HG03575 (cell line): ENCODE measurements at regions not wholly inside any gene's neighbourhood (a gene's known extent, or its start where the extent isn't known, plus 50 kb on each side); places are given as distances from the start of the nearest gene placed in this dataset.

ENCODE experiments used
- ATAC-seq: cut with Tn5 transposase; IDR thresholded peaks from one replicate; pipeline ENCODE4 v1.9.1; 2021; ENCODE audit not compliant: unreplicated experiment, insufficient number of reproducible peaks, low FRiP score; ENCODE audit errors: extremely low read depth

DNA sequence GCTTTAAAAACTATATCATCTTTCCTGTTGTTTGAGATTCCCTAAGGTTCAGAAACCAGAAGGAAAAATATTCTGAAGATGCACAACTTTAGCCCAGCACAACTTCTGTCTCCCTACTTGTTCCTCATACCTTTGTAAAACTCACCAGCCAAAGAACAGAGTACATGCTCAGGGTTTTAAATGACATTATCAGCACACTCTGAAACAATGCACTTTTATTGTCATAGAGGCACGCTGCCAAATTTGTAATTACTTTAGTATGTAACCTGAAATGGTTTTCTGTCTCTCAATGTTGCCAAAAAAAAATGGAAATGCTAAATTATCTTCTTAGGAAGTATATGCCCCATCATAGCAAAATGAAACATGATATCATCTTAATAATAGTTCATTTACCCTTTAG is 383.6 kb upstream of the CDH6 start:
- no peak for ATAC-seq

- no peak for ATAC-seq
Observed at GRCh38 chr5:30808996-30809395, 384.5 kb upstream of the CDH6 start.

GRCh38 chr5:30804739-30805505 is 388.6 kb upstream of the CDH6 start:
- no peak for ATAC-seq

DNA sequence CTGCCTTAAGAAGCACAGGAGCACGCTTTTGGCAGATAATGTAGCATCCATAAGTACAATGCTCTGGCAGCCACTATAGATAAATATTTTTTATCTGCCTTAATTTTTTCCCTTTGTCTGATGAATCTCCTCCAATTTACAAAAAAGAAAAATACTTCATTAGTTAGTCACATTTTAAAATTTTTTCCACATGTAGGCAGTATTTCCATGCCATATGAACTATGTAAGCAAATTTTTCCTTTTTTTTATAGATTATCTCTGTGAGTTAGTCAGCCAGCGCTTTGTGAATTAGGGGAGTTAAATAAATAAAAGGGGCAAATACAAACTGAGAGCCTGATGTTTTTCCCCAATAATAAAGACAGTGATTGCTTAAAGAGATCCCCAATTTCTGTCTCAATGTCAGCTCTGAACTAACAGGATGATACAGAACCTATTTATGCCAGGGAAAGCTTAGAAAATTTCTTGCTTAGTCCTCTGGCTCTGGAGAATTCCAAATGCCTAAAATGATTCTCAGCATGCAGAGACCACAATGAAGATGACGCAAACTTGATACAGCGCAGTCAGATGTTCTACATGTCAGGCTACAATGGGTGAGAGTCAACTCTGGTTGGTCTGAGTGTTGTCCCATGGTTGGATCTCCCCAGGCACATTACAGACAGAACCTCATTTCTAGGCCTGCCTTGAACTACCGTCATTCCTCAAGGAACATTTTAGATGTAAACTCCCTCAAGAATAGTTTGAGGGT is 390.4 kb upstream of the CDH6 start:
- no peak for ATAC-seq

- no peak for ATAC-seq
Observed at GRCh38 chr5:30781643-30782042, 411.8 kb upstream of the CDH6 start.

DNA sequence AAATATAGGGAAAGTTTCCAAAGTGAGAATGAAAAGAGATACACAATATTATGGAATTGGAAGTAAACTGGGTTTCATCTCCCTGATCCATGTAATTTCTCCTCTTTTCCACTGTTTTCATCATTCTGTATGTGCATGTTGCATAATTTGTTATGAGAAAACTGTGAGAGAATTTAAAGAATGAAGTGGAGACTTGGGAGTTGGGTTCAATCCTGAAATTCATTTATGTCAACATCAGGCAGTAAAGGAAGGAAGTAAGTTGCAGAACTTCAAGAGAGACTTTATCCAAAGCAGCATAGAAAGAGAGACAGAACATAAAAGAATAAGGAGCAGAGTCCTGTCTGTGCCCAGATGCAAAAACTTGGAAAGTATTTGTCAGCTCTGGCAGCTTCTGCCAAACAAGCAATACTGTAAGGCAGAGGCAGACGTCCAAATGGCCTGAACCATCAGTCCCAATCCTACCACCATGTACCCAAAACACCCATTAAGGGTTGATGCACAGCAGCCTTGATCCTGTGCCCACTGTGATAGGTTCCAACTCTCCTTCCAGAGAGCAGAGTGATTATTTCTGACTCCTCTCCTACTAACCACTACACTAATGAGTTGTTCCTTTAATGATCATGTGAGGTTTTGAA is 425.3 kb upstream of the CDH6 start:
- ATAC-seq = no peak

DNA sequence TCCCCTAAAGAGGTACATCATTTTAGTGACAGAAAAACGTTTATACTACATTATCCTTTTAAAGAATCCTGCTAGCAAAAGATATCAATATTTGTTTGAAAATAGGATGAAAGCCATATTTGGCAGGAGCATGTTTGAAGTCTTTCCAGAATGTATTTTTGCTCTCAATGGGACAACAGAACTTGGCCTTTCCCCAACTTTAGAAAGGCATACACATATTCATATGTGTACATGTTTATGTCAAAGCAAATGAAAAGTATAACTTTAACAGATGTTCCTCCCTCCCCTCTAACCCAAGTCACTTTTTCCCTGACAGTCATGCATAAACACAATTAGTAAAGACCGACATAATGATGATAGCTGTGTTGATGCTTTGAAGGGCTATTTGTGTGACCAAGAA is 427.8 kb upstream of the CDH6 start:
- ATAC-seq = no peak

DNA sequence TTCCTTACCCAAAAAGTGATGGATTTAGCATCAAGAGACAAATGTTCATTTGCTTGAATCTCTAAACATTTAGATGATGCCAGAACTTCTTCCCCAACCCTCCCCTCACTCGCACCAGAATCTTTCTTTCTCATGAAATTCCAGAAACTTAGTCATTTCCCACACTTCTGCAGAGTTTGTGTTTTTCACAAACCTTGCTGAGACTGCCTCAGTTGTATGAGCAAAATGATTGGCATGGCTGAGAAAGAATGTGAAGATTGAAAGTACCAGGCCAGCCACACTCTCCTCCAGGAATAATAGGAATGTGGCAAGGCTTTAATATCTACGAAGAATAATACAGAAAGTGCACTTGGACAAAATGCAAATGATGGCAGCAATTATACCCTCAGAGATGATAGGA is 428.3 kb upstream of the CDH6 start:
- ATAC-seq = no peak

DNA sequence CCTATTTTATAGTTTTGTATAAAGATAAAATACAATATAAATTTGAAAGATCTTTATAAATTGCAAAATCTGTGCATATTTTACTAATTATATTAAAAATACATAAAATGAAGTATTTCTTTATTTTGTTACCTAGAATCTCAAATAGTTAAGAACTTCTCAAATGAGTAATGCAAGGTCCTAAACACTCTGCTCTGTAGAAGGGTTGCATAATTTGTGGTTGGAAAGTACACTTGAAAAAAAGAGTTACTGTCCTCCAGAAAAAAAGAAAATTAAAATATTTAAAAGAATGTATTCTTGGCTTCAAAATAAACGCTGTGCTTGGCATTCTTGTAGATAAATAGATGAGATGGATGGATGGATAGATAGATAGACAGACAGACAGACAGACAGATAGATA is 428.8 kb upstream of the CDH6 start:
- ATAC-seq = no peak

GRCh38 chr5:30759731-30760130 is 433.8 kb upstream of the CDH6 start:
- ATAC-seq = no peak

DNA sequence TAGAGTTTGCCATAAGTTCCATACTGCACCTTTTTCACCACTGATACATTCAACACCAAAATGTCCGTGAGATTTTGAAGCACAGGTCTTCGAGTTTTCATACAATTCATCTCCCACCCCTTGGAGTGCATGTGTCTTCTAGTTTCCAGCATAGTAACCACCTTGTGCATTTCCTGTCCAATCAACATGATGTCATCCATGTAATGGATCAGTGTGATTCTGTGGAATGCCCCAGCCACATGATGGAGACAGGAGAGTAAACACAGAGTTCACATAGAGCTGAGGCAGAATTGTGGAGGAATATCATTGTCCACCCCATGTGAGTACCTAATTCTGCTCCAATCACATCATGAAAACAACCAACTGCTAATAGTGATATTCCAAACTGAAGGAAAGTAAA is 441.5 kb upstream of the CDH6 start:
- no peak for ATAC-seq

GRCh38 chr5:30749971-30750370 is 443.5 kb upstream of the CDH6 start:
- ATAC-seq = no peak

GRCh38 chr5:30747412-30747811 is 446.1 kb upstream of the CDH6 start:
- ATAC-seq = no peak

- no peak for ATAC-seq
Observed at GRCh38 chr5:30736669-30737068, 456.8 kb upstream of the CDH6 start.

DNA sequence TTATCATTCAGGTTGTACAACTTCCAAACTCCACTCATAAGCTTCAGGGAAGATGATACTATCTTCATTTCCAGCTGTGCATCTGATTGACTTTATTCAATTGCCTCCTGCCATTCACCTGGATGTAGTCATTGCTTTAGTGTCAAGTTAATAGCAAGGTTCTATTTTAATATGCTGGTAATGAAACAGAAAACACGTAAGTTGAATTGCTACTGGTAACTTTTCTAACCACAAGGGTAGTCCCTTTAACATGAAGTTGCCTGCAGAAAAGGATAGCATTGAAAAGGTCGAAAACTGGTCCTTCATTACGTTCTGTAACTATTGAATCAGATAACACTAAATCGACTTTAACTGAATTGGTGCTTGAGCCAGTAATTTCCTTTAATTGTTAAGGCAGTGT is 459.4 kb upstream of the CDH6 start:
- no peak for ATAC-seq

DNA sequence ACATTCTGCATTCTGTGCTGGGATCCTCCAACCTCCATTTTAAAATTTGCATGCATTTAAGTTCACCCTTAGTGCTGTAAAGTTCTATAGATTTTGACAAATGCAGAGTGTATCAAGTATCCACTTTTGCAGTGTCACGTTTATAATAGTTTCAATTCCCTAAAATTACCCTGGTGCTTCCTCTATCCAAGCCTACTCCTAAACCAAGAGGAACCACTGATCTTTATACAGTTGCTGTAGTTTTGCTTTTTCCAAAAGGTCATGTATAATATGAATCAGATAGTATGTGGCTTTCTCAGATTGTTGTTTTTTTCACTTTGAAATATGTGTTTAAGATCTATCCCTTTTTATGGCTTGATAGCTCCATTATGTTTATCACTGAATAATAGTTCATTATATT is 468.4 kb upstream of the CDH6 start:
- no peak for ATAC-seq

DNA sequence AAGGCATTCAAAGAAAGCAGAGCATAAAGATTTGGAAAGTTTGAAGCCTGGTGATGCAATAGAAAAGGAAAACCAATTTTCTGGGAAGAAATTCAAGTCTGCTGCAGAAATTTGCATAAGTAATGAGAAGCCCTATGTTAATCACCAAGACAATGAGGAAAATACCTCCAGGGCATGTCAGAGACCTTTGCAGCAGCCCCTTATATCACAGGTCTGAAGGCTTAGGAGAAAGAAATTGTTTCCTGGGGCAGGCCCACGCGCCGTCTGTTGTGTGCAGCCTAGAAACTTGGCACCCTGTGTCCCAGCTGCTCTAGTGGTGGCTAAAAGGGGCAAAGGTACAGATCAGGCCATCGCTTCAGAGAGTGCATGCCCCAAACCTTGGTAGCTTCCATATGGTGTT is 495.3 kb upstream of the CDH6 start:
- ATAC-seq = no peak

DNA sequence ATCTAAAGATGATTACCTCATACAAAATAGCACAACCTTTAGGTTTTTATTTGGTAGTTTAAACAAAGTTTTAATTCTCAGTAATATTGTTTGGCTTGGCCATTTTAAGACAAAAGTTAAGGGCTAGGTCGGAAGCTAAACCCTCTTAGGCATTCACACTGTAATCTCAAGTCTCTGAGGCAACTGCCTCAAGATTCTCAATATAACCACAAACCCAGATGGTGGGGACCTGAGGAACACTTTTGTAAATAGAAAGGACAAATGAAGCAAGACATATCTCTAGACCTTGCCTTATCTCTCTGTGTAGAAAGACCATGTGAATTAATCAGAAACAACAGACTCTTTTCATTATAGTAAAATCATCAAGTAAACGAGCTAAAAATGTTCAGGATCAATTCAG is 500.2 kb upstream of the CDH6 start:
- ATAC-seq = no peak

DNA sequence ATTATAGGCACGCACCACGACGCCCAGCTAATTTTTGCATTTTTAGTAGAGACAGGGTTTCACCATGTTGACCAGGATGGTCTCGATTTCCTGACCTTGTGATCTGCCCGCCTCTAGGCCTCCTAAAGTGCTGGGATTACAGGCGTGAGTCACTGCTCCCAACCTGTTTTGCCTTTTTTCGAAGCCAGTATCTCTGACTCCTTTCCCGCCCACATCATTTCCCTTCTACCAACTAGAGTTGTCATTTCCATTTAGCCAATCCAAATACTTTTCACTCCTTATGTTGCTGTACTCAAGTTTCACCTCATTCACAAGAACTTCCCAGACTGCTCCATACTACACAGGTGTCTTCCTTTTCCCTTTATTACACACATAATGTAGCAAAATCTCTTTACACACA is 502.6 kb upstream of the CDH6 start:
- ATAC-seq = no peak

GRCh38 chr5:30687461-30687860 is 506.0 kb upstream of the CDH6 start:
- no peak for ATAC-seq
